Tibial nerve (tissue), 4 donors: ENCODE measurements at regions not wholly inside any gene's neighbourhood (a gene's known extent, or its start where the extent isn't known, plus 50 kb on each side); places are given as distances from the start of the nearest gene placed in this dataset.

ENCODE experiments used
- DNase-seq, 2 donors: peaks; one replicate each; pipeline ENCODE4 v3.0.0-alpha.2; 2019; ENCODE audit warnings: low spot score in 2 of 2
- H3K27ac ChIP-seq, 4 donors: fragments of 200-600 bp; sonication (generic) in 3 of 4; one replicate each; pipeline ENCODE4 v1.5.1; 2017 to 2019; ENCODE audit warnings: mild to moderate bottlenecking in 1 of 4
- H3K27me3 ChIP-seq, 2 donors: fragments of 200-600 bp; sonication (generic) in 1 of 2; one replicate each; pipeline versions ENCODE4 v1.5.1 to v1.6.0; 2017 to 2019
- H3K36me3 ChIP-seq, 3 donors: fragments of 200-600 bp; sonication (generic); one replicate each; pipeline ENCODE4 v1.5.1; 2018 to 2019
- H3K4me1 ChIP-seq, 4 donors: fragments of 200-600 bp; sonication (generic) in 3 of 4; one replicate each; pipeline ENCODE4 v1.5.1; 2017 to 2019
- H3K4me3 ChIP-seq, 4 donors: fragments of 200-600 bp; sonication (generic) in 3 of 4; one replicate each; pipeline ENCODE4 v1.5.1; 2017 to 2019; ENCODE audit warnings: mild to moderate bottlenecking in 1 of 4, moderate library complexity in 1 of 4
- H3K9me3 ChIP-seq, 4 donors: fragments of 200-600 bp; sonication (generic) in 3 of 4; one replicate each; pipeline ENCODE4 v1.5.1; 2017 to 2019
- EP300 ChIP-seq, 2 donors: sonication (generic); formaldehyde crosslinking; IDR thresholded peaks; one replicate each; pipeline ENCODE4 v1.6.1; 2017; ENCODE audit warnings: antibody characterized with exemption in 2 of 2, mild to moderate bottlenecking in 1 of 2
- POLR2A ChIP-seq, 2 donors: fragments of 450-650 bp; IDR thresholded peaks; one replicate each; pipeline ENCODE4 v1.6.1; 2017; ENCODE audit warnings: antibody characterized with exemption in 2 of 2, mild to moderate bottlenecking in 2 of 2, moderate library complexity in 2 of 2
- WGBS, 2 donors: methylation state at CpG; one replicate each; pipeline ENCODE4 v1.1.5; 2018; 5-methylcytosine and 5-hydroxymethylcytosine counted together
- TF ChIP-seq, protein P1 (sequence below), 5 experiments: fragments of 200-600 bp in 3 of 5; fragments of 450-650 bp in 2 of 5; sonication (generic) in 3 of 5; IDR thresholded peaks; one replicate each; pipeline ENCODE4 v1.5.1; 2016 to 2019; ENCODE audit warnings: antibody characterized with exemption in 5 of 5, mild to moderate bottlenecking in 3 of 5, moderate library complexity in 2 of 5

DNA sequence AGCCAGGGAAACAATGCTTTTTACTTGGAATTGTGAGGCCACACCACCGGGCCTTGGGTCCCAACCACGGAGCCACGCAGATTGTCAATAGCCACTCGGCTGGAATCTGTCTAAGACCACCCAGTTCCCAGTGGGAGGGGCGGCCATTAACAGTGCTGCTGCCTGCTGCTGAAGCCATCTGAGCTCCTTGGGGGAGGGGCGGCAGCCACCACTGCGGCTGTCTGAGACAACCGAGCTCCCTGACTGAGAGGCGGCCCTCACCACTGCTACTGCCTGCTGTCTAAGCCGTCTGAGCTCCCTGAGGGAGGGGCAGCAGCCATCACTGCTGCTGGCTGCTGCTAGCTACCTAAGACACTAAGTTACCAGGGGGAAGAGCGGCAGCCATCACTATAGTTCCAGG, 64.3 kb downstream of the DMRTA2 start:
- DNase-seq, result no peak
- TF ChIP-seq EP300 (IDR thresholded peaks at IDR 0.05) (no peak), POLR2A (IDR thresholded peaks at IDR 0.05) (no peak)
- TF ChIP-seq, protein P1, sequence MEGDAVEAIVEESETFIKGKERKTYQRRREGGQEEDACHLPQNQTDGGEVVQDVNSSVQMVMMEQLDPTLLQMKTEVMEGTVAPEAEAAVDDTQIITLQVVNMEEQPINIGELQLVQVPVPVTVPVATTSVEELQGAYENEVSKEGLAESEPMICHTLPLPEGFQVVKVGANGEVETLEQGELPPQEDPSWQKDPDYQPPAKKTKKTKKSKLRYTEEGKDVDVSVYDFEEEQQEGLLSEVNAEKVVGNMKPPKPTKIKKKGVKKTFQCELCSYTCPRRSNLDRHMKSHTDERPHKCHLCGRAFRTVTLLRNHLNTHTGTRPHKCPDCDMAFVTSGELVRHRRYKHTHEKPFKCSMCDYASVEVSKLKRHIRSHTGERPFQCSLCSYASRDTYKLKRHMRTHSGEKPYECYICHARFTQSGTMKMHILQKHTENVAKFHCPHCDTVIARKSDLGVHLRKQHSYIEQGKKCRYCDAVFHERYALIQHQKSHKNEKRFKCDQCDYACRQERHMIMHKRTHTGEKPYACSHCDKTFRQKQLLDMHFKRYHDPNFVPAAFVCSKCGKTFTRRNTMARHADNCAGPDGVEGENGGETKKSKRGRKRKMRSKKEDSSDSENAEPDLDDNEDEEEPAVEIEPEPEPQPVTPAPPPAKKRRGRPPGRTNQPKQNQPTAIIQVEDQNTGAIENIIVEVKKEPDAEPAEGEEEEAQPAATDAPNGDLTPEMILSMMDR (IDR thresholded peaks at IDR 0.05), result no peak
- WGBS, 2 donors, result 50 to 71% methylated on average over 9 to 11 of the region's 11 CpGs
- no peak overlapping the region for H3K4me3 ChIP-seq
- no peak overlapping the region for H3K27ac ChIP-seq
- no peaks in the 10 kb centered on the region for H3K36me3 ChIP-seq
- H3K4me1 ChIP-seq, result no peaks in the 10 kb centered on the region
- H3K27me3 ChIP-seq, result peaks cover 0 to 16% of the 10 kb centered on the region in 2 donors
- peaks cover 0 to 27% (median 0%) of the 10 kb centered on the region in 4 donors for H3K9me3 ChIP-seq

DNA sequence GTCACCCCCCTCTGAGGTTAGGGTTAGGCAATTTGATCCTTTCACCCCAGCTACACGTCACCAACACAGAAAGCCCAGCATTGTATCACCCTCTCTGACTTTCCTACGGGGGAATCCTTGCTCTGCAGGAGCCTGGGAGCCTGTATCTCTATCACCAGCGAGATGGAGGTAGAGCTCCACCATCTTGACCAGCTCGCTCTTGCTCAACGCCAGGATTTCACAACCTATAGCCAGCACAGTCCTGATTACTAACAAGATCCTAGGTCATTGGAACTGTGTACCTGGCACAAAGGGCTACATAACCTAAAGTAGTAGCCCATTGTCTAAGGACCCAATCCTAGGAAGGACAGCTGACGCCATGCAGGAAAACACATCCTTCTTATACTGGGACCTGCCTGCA, 66.1 kb downstream of the DMRTA2 start:
- TF ChIP-seq POLR2A (IDR thresholded peaks at IDR 0.05), result no peak
- no peak for TF ChIP-seq EP300 (IDR thresholded peaks at IDR 0.05)
- TF ChIP-seq, protein P1 (IDR thresholded peaks at IDR 0.05), result no peak

DNA sequence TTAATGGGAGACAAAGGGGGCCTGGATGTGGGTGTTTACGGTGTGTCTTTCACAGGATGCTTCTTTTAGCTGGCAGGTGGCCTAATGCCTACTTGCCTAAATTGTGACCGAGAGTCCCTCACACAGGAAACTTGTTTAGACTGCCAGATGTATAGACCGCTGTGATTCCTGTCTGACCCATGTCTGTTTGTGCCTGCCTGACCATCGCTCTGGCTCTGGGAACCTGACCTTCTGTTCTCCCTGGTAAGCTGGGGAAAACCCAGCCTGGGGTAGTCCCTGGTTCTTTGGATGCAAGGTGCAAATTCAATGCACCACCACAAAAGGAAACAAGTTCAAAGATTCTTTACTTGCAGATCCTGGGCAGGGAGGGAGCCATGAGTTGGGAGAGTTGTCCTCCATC, 68.4 kb downstream of the DMRTA2 start:
- 53 to 56% methylated on average over 3 to 4 of the region's 4 CpGs for WGBS, 2 donors
- peaks cover 0 to 12% of the 10 kb centered on the region in 2 donors for H3K27me3 ChIP-seq
- no peak for DNase-seq
- no peak overlapping the region for H3K4me3 ChIP-seq
- no peaks in the 10 kb centered on the region for H3K4me1 ChIP-seq
- peaks cover 0 to 6% (median 0%) of the 10 kb centered on the region in 4 donors for H3K9me3 ChIP-seq
- TF ChIP-seq POLR2A (IDR thresholded peaks at IDR 0.05), result no peak
- TF ChIP-seq, protein P1 (IDR thresholded peaks at IDR 0.05), result no peak
- TF ChIP-seq EP300 (IDR thresholded peaks at IDR 0.05), result no peak
- no peaks in the 10 kb centered on the region for H3K36me3 ChIP-seq
- no peak overlapping the region for H3K27ac ChIP-seq

More for the DNA sequence above, 66.1 kb downstream of the DMRTA2 start:
- Histone ChIP-seq H3K27ac (no peak overlapping the region), H3K27me3 (peaks cover 0 to 13% of the 10 kb centered on the region in 2 donors), H3K4me1 (no peaks in the 10 kb centered on the region), H3K4me3 (no peak overlapping the region), H3K36me3 (no peaks in the 10 kb centered on the region), H3K9me3 (peaks cover 0 to 19% (median 0%) of the 10 kb centered on the region in 4 donors)
- 73 to 75% methylated on average over 6 of the region's 6 CpGs for WGBS, 2 donors
- DNase-seq, result no peak

DNA sequence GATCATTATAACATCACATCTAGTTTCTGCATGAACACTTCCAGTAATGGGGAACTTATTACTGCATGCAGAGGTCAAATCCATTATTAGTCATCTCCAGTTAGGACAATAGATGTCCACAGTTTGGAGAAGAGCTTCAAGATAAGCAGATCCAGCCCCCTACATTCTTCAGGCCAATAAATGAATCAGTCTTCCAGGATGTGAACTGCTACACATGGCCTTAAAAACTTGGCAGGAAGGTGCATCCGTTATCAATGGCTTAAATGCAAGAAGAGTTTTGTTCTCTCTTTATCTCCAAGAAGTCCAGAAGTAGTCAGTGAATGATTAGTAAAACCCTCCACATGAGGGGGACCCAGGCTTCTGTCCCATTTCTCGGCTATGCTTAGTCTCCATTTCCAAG, 70.8 kb downstream of the DMRTA2 start:
- Histone ChIP-seq H3K36me3 (no peaks in the 10 kb centered on the region), H3K4me1 (no peaks in the 10 kb centered on the region), H3K4me3 (no peak overlapping the region), H3K9me3 (peaks cover 0 to 6% (median 0%) of the 10 kb centered on the region in 4 donors), H3K27me3 (peaks cover 0 to 4% of the 10 kb centered on the region in 2 donors), H3K27ac (no peak overlapping the region)
- no peak for TF ChIP-seq EP300 (IDR thresholded peaks at IDR 0.05)
- DNase-seq, result no peak
- WGBS, 2 donors, result 58 to 69% methylated on average over 2 of the region's 2 CpGs

DNA sequence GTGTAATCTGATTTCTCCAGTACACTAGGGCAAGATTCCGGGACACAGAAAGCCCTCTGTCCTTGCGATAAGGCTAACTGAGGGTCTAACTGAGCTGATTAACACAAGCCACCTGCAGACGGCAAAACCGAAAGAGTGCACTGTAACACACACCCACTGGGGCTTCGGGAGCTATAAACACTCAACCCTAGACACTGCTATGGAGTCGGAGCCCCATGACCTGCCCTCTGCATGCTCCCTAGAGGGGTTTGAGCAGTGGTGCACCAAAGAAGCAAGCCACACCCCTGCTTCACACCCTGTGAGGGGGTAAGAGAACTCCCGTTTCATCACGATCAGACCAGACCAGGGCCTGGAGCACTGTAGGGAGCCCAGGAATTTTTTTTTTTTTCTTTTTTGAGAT, 72.4 kb downstream of the DMRTA2 start:
- DNase-seq, result no peak
- H3K27me3 ChIP-seq, result peaks cover 0 to 4% of the 10 kb centered on the region in 2 donors
- 66 to 78% methylated on average over 8 of the region's 8 CpGs for WGBS, 2 donors

More for the DNA sequence above, 72.4 kb downstream of the DMRTA2 start:
- TF ChIP-seq EP300 (IDR thresholded peaks at IDR 0.05) (no peak), POLR2A (IDR thresholded peaks at IDR 0.05) (no peak)
- TF ChIP-seq, protein P1 (IDR thresholded peaks at IDR 0.05), result no peak
- Histone ChIP-seq H3K9me3 (peaks cover 0 to 6% (median 0%) of the 10 kb centered on the region in 4 donors), H3K36me3 (no peaks in the 10 kb centered on the region), H3K4me1 (no peaks in the 10 kb centered on the region), H3K4me3 (no peak overlapping the region), H3K27ac (no peak overlapping the region)
